A673 (cell line): ENCODE measurements at regions not wholly inside any gene's neighbourhood (a gene's known extent, or its start where the extent isn't known, plus 50 kb on each side); places are given as distances from the start of the nearest gene placed in this dataset.

Experiments used
- BruUV-seq: library from RNA; stranded (reverse); fragments of 400-500 nt; replicated peaks from 2 replicates; lab custom pipeline; 2021; lab: Mats Ljungman, UMichigan
- CTCF ChIA-PET: fragments of 300-600 bp; sonication (Branson Sonifier 250); formaldehyde crosslinking; loops from one replicate; lab custom pipeline; 2022; ENCODE audit warnings: antibody characterized with exemption; lab: Charles Lee
- POLR2A ChIA-PET: fragments of 300-600 bp; sonication (Branson Sonifier 250); formaldehyde crosslinking; loops from one replicate; lab custom pipeline; 2022; ENCODE audit warnings: antibody characterized with exemption; ENCODE audit not compliant: low non-redundant PET; lab: Charles Lee
- DNase-seq: peaks from one replicate; pipeline ENCODE4 v3.0.0-alpha.2; 2015; ENCODE audit warnings: low spot score
- H3K27ac ChIP-seq: fragments of 200-600 bp; sonication (generic); 2 replicates; pipeline ENCODE4 v1.5.1; 2016; ENCODE audit warnings: mixed run types, low read depth, mild to moderate bottlenecking, mixed read lengths, antibody characterized with exemption, low read length; ENCODE audit not compliant: poor library complexity, severe bottlenecking
- H3K27me3 ChIP-seq: fragments of 200-600 bp; sonication (generic); replicated peaks from 2 replicates; pipeline ENCODE4 v1.6.1; 2017; ENCODE audit warnings: mixed run types, low read depth, mild to moderate bottlenecking, mixed read lengths, antibody characterized with exemption, low read length; ENCODE audit not compliant: insufficient read depth, poor library complexity
- H3K36me3 ChIP-seq: fragments of 200-600 bp; sonication (generic); 2 replicates; pipeline ENCODE4 v1.6.1; 2016; ENCODE audit warnings: mixed run types, mild to moderate bottlenecking, mixed read lengths, antibody characterized with exemption, low read length; ENCODE audit not compliant: insufficient read depth, poor library complexity, severe bottlenecking
- H3K4me1 ChIP-seq: fragments of 200-600 bp; sonication (generic); 2 replicates; pipeline ENCODE4 v1.6.1; 2017; ENCODE audit warnings: mixed run types, mild to moderate bottlenecking, mixed read lengths, antibody characterized with exemption, low read length; ENCODE audit not compliant: insufficient read depth, poor library complexity, severe bottlenecking
- H3K4me3 ChIP-seq: fragments of 200-600 bp; sonication (generic); 2 replicates; pipeline ENCODE4 v1.5.1; 2016; ENCODE audit warnings: low read depth, mixed run types, mild to moderate bottlenecking, mixed read lengths, low read length; ENCODE audit not compliant: poor library complexity, severe bottlenecking
- H3K9me3 ChIP-seq: fragments of 200-600 bp; sonication (generic); 2 replicates; pipeline ENCODE4 v1.6.1; 2016; ENCODE audit warnings: mixed run types, low read depth, mild to moderate bottlenecking, mixed read lengths, antibody characterized with exemption, low read length; ENCODE audit not compliant: poor library complexity, severe bottlenecking
- CTCF ChIP-seq: fragments of 300-800, 200-600 bp; sonication (generic); conservative IDR thresholded peaks from 2 replicates; pipeline ENCODE4 v1.5.1; 2017; ENCODE audit warnings: low read depth, mild to moderate bottlenecking, antibody characterized with exemption, low read length, moderate library complexity, mixed read lengths
- EZH2 ChIP-seq: fragments of 200-600 bp; sonication (generic); IDR thresholded peaks from 2 replicates; pipeline ENCODE4 v1.6.1; 2017; ENCODE audit warnings: borderline replicate concordance, low read depth, mild to moderate bottlenecking, mixed read lengths, antibody characterized with exemption, low read length; ENCODE audit not compliant: poor library complexity, severe bottlenecking
- intact Hi-C: fragments of 100-400 bp; cut with micrococcal nuclease; formaldehyde crosslinking; loops from one replicate; pipeline ENCODE4 v1.10.0; 2022; ENCODE audit not compliant: unreplicated experiment

GRCh38 chr2:117170897-117171296 lies 643.6 kb upstream of the DDX18 start:
- no peak for DNase-seq
- Histone ChIP-seq H3K9me3 (no peaks in the 10 kb centered on the region), H3K4me3 (no peak overlapping the region), H3K27ac (no peak overlapping the region), H3K36me3 (no peaks in the 10 kb centered on the region), H3K4me1 (no peaks in the 10 kb centered on the region), H3K27me3 (no peaks in the 10 kb centered on the region)
- ChIA-PET CTCF (no interaction called here), POLR2A (no interaction called here)
- BruUV-seq, result no TSS peak
- no peak for TF ChIP-seq CTCF
- TF ChIP-seq EZH2, result no peak
- intact Hi-C loops, result no loop called here

GRCh38 chr2:117179405-117179804 lies 635.1 kb upstream of the DDX18 start:
- no peak overlapping the region for H3K27ac ChIP-seq
- peaks cover 5% of the 10 kb centered on the region for H3K9me3 ChIP-seq
- TF ChIP-seq EZH2, result no peak
- no peak for TF ChIP-seq CTCF
- H3K4me1 ChIP-seq, result no peaks in the 10 kb centered on the region
- H3K27me3 ChIP-seq, result no peaks in the 10 kb centered on the region
- POLR2A ChIA-PET, result no interaction called here
- CTCF ChIA-PET, result no interaction called here
- H3K4me3 ChIP-seq, result no peak overlapping the region
- intact Hi-C loops, result no loop called here
- no peak for DNase-seq
- no TSS peak for BruUV-seq
- H3K36me3 ChIP-seq, result no peaks in the 10 kb centered on the region

- intact Hi-C loops, result no loop called here
These were observed 623.5 kb upstream of the DDX18 start for GRCh38 chr2:117190856-117191559.

More at GRCh38 chr2:117190856-117191559, 623.5 kb upstream of the DDX18 start:
- Histone ChIP-seq H3K4me3 (no peak overlapping the region), H3K4me1 (no peaks in the 10 kb centered on the region), H3K9me3 (peaks cover 3% of the 10 kb centered on the region), H3K27ac (no peak overlapping the region), H3K27me3 (no peaks in the 10 kb centered on the region), H3K36me3 (no peaks in the 10 kb centered on the region)
- TF ChIP-seq CTCF (no peak), EZH2 (no peak)
- ChIA-PET CTCF (no interaction called here), POLR2A (no interaction called here)
- DNase-seq, result no peak
- BruUV-seq, result no TSS peak
